ENCODE measurements at regions not wholly inside any gene's neighbourhood (a gene's known extent, or its start where the extent isn't known, plus 50 kb on each side); places are given as distances from the start of the nearest gene placed in this dataset.
"Not testable (repeated sequence)": the region's sequence is repeated elsewhere in the genome, so short reads cannot be mapped to it uniquely, and the experiment has no call there.

DNA sequence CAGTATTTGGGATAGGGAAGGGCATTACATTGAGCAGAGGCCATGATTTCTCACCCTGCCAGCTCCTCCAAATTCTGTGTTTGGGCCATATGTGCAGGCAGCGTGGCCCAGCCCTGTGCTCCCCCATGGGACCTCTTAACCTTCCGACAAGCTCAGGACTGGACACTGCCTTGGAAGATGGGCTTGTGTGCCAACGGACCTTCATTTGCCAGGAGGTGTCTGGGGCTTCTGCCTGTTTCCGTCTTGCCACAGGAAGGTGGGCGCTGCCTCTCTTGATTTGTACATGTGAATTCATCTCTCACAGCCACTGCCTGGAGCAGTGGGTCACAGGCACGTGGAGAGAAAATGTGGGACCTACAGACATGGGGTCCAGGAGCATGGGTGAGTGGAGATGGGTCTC is 272.6 kb downstream of the CCSER2 start:
- no peaks in the 10 kb centered on the region for H3K36me3 ChIP-seq (ENCODE audit: insufficient read depth, low read length)
- no peak overlapping the region for H3K9ac ChIP-seq (ENCODE audit: low read depth, low read length)
- no peaks in the 10 kb centered on the region for H3K27me3 ChIP-seq (ENCODE audit: control insufficient read depth, insufficient read depth, low read length)
- no peaks in the 10 kb centered on the region for H3K4me1 ChIP-seq (ENCODE audit: control insufficient read depth, insufficient read depth, low read length)
- H3K9me3 ChIP-seq (replicated peaks; ENCODE audit: low read length): no peaks in the 10 kb centered on the region
- H3K4me3 ChIP-seq (ENCODE audit: low read length): no peak overlapping the region
- no peak overlapping the region for H3K4me2 ChIP-seq (ENCODE audit: low read length)

DNA sequence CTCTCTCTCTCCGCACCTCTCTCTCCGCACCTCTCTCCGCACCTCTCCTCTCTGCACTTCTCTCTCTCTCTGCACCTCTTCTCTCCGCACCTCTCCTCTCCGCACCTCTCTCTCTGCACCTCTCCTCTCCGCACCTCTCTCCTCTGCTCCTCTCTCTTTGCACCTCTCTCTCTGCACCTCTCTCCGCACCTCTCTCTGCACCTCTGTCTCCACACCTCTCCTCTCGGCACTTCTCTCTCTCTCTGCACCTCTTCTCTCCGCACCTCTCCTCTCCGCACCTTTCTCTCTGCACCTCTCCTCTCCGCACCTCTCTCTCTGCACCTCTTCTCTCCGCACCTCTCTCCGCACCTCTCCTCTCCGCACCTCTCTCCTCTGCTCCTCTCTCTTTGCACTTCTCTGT is 274.2 kb downstream of the CCSER2 start:
- H3K9me3 ChIP-seq (replicated peaks; ENCODE audit: low read length); H3K9ac ChIP-seq (ENCODE audit: low read depth, low read length); H3K4me1 ChIP-seq (ENCODE audit: control insufficient read depth, insufficient read depth, low read length); H3K36me3 ChIP-seq (ENCODE audit: insufficient read depth, low read length); H3K4me3 ChIP-seq (ENCODE audit: low read length); H3K27me3 ChIP-seq (ENCODE audit: control insufficient read depth, insufficient read depth, low read length); H3K4me2 ChIP-seq (ENCODE audit: low read length): not testable (repeated sequence)

DNA sequence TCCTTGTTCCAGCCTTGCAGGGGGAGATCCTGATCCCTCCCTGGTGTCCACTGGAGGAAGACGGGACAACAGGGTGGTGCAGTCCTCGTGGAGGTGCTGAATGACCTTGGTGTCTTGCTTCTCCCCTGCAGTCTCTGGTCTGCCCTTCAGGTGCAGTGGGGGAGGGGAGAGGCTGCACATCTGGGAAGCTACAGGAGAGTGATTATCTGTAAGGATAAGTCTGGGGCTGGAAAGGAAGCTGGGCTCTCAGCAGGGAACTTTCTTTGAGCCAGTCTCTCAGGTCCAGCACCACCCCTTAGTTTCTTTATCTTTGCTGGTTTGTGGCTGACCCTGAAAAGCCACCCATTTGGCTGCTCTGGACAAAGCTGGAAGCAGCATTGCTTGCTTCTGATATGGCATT is 275.6 kb downstream of the CCSER2 start:
- no peak overlapping the region for H3K9ac ChIP-seq (ENCODE audit: low read depth, low read length)
- no peaks in the 10 kb centered on the region for H3K36me3 ChIP-seq (ENCODE audit: insufficient read depth, low read length)
- H3K9me3 ChIP-seq (replicated peaks; ENCODE audit: low read length): no peaks in the 10 kb centered on the region
- H3K4me1 ChIP-seq (ENCODE audit: control insufficient read depth, insufficient read depth, low read length): no peaks in the 10 kb centered on the region
- H3K27me3 ChIP-seq (ENCODE audit: control insufficient read depth, insufficient read depth, low read length): no peaks in the 10 kb centered on the region
- no peak overlapping the region for H3K4me3 ChIP-seq (ENCODE audit: low read length)
- H3K4me2 ChIP-seq (ENCODE audit: low read length): no peak overlapping the region

DNA sequence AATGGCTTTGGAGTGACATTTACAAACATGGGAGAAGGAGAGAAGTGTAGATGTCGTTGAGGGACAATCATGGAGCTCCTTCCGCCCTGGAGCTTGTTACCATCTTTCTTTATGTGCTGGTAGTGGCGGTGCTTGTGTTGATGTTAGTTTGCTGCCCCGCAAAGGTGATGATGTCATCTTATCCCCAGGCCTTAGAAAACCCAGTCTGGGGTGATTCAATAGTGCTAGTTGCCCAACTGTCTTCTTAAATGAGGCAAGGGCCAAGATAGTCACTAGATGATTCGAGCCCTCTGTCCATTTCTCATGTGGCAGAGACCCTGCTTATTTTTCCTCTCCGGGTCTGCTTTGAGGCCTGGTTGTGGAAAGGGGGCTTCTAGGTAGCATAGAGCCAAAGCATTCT is 277.4 kb downstream of the CCSER2 start:
- Histone ChIP-seq H3K4me1 (ENCODE audit: control insufficient read depth, insufficient read depth, low read length) (no peaks in the 10 kb centered on the region), H3K9ac (ENCODE audit: low read depth, low read length) (no peak overlapping the region)

DNA sequence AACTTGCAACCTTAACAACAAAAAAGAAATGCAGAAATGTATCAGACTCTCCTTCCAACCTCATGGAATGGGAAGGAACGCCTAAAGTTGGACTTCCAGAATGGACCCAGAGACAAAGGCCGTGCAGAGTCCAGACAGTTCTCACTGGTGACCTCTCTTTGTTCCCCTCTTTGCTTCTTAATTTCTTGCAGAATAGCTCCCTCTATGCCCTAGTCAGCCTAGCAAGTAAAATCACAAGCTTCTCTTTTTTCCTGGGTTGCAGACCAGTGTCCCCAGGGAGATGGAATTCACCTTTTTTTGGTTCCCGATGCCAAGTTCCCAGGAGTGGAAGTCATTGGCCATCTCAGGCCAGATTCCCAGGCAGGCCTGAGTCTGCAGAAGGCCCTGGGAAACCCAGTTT is 278.0 kb downstream of the CCSER2 start:
- Histone ChIP-seq H3K9me3 (replicated peaks; ENCODE audit: low read length) (no peaks in the 10 kb centered on the region), H3K4me1 (ENCODE audit: control insufficient read depth, insufficient read depth, low read length) (no peaks in the 10 kb centered on the region), H3K4me3 (ENCODE audit: low read length) (no peak overlapping the region), H3K27me3 (ENCODE audit: control insufficient read depth, insufficient read depth, low read length) (no peaks in the 10 kb centered on the region), H3K9ac (ENCODE audit: low read depth, low read length) (no peak overlapping the region), H3K36me3 (ENCODE audit: insufficient read depth, low read length) (no peaks in the 10 kb centered on the region), H3K4me2 (ENCODE audit: low read length) (no peak overlapping the region)

More for the DNA sequence above, 277.4 kb downstream of the CCSER2 start:
- H3K4me2 ChIP-seq (ENCODE audit: low read length): no peak overlapping the region
- no peaks in the 10 kb centered on the region for H3K9me3 ChIP-seq (replicated peaks; ENCODE audit: low read length)
- no peaks in the 10 kb centered on the region for H3K27me3 ChIP-seq (ENCODE audit: control insufficient read depth, insufficient read depth, low read length)
- H3K4me3 ChIP-seq (ENCODE audit: low read length): no peak overlapping the region
- no peaks in the 10 kb centered on the region for H3K36me3 ChIP-seq (ENCODE audit: insufficient read depth, low read length)

DNA sequence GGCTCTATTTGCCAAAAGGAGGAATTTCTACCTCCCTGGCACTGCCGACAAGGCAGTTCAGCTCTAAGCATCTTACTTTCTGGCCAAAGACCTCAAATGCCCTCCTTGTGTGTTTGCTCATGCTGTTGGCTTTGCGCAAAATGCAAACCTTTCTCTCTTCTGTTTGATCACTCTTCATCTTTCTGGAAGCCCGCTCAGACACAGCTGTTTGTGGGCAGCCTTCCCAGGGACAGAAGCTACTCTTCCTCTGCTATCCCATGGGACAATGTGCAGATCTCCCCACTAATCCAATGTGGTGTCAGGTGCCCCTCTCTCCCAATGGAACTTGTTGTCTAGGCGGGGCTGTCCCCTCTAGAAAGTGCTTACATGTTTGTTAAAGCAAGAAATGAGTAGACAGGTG is 278.7 kb downstream of the CCSER2 start:
- Histone ChIP-seq H3K4me3 (ENCODE audit: low read length) (no peak overlapping the region), H3K36me3 (ENCODE audit: insufficient read depth, low read length) (no peaks in the 10 kb centered on the region), H3K4me2 (ENCODE audit: low read length) (no peak overlapping the region), H3K4me1 (ENCODE audit: control insufficient read depth, insufficient read depth, low read length) (no peaks in the 10 kb centered on the region), H3K9me3 (replicated peaks; ENCODE audit: low read length) (no peaks in the 10 kb centered on the region), H3K9ac (ENCODE audit: low read depth, low read length) (no peak overlapping the region), H3K27me3 (ENCODE audit: control insufficient read depth, insufficient read depth, low read length) (no peaks in the 10 kb centered on the region)

DNA sequence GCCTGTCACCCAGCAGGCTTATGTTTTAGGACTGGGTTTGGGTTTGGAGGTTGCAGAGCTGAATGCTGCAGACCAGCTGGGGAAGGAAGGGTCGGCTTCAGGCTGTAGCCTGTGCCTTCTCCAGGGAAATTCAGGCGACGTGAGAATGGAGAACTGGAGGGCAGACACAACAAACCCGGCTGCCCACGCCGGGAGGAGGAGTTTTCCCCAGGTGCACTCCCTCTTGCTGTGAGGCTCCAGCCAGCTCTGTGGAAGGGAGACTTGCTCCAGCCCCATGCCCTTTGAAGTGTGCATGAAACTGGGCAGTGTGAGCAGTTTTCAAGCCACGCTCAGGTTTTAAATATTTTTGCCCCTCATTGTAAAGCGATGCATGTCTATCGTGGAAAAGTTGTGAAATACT is 279.1 kb downstream of the CCSER2 start:
- Histone ChIP-seq H3K4me1 (ENCODE audit: control insufficient read depth, insufficient read depth, low read length) (no peaks in the 10 kb centered on the region), H3K4me3 (ENCODE audit: low read length) (no peak overlapping the region), H3K9ac (ENCODE audit: low read depth, low read length) (no peak overlapping the region), H3K36me3 (ENCODE audit: insufficient read depth, low read length) (no peaks in the 10 kb centered on the region), H3K27me3 (ENCODE audit: control insufficient read depth, insufficient read depth, low read length) (no peaks in the 10 kb centered on the region), H3K4me2 (ENCODE audit: low read length) (no peak overlapping the region), H3K9me3 (replicated peaks; ENCODE audit: low read length) (no peaks in the 10 kb centered on the region)

DNA sequence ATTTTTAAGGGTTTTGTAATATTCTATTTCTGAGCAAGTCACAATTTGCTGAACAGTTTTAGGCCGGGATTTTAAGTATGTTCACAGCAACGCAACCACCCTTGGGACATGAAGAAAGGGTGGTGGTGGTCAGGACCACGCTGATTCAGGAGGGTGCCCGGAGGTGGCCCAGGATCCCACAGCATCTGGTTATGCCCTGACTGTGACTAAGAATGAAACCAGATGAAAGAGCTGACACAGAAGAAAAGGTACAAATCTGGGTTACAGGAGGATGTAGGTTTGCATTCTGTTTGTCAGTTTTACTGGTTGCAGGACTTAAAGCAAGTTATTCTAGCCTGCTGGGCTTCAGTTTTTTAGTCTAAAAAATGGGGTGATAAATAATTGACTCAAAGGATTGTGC is 279.7 kb downstream of the CCSER2 start:
- Histone ChIP-seq H3K4me1 (ENCODE audit: control insufficient read depth, insufficient read depth, low read length) (no peaks in the 10 kb centered on the region), H3K9ac (ENCODE audit: low read depth, low read length) (no peak overlapping the region), H3K9me3 (replicated peaks; ENCODE audit: low read length) (no peaks in the 10 kb centered on the region)

DNA sequence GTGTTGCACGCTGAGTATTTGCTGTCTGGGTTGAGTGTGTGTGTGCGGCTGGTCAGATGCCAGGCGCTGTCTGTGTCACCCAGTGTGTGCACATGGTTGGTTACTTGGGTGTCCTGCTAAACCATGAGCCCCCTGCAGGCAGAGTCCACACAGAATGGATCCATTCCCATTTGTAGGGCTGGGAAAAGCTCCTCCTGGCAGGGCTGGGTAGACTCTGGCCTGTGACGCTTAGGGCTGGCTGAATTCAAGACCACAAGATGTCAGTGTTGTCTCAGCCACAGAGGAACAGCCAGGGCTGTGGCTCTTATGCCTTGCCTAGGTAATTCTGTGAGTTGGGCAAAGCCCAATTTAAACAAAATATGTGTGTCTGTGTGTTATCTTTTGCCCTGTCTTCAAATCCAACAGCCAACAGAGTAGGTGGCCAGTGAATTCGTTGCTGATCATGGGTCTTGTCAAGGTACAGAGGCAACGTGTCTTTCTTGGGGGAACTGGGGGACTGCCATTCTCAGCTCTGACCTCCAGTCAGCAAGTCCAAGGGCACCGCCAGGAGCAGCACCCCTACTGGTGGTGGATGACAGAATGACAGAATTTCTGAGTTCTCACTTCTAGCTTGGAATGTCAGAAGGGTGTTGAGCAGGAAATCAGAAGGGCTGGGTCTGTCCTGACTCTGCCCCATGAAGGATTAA is 285.1 kb downstream of the CCSER2 start:
- H3K4me1 ChIP-seq (ENCODE audit: control insufficient read depth, insufficient read depth, low read length): no peaks in the 10 kb centered on the region
- no peak overlapping the region for H3K9ac ChIP-seq (ENCODE audit: low read depth, low read length)
- H3K36me3 ChIP-seq (ENCODE audit: insufficient read depth, low read length): no peaks in the 10 kb centered on the region
- H3K9me3 ChIP-seq (replicated peaks; ENCODE audit: low read length): no peaks in the 10 kb centered on the region
- no peak overlapping the region for H3K4me2 ChIP-seq (ENCODE audit: low read length)
- no peaks in the 10 kb centered on the region for H3K27me3 ChIP-seq (ENCODE audit: control insufficient read depth, insufficient read depth, low read length)
- H3K4me3 ChIP-seq (ENCODE audit: low read length): no peak overlapping the region

More for the DNA sequence above, 279.7 kb downstream of the CCSER2 start:
- Histone ChIP-seq H3K36me3 (ENCODE audit: insufficient read depth, low read length) (no peaks in the 10 kb centered on the region), H3K4me3 (ENCODE audit: low read length) (no peak overlapping the region), H3K27me3 (ENCODE audit: control insufficient read depth, insufficient read depth, low read length) (no peaks in the 10 kb centered on the region), H3K4me2 (ENCODE audit: low read length) (no peak overlapping the region)

DNA sequence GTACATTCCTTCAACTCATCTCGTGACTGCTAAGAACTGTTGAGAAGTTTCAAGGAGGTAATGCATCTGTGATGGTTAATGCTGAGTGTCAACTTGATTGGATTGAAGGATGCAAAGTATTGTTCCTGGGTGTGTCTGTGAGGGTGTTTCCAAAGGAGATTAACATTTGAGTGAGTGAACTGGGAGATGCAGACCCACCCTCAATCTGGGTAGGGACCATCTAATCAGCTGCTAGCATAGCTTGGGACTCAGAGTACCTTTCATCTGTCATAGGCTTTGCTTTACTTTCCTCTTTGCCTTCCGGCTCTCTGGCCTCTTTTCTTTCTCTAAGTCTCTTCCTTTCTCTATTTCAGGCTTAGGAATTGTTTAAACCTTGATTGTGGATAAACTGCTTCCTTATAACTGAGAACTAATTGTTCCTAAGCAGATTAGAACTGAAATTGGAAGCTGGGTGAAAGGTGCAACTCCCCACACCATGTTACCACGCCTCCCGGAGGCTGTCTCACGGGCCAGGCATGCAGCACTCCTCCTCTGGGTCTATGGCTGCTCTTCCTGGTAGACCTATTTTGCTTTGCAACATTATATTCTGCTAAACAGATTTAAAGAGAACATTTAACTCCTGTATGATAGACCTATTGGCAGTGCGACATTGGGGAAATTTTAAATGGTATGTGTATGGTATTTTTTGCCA is 298.2 kb downstream of the CCSER2 start:
- Histone ChIP-seq H3K36me3 (ENCODE audit: insufficient read depth, low read length) (no peaks in the 10 kb centered on the region), H3K9ac (ENCODE audit: low read depth, low read length) (no peak overlapping the region), H3K4me2 (ENCODE audit: low read length) (no peak overlapping the region), H3K4me1 (ENCODE audit: control insufficient read depth, insufficient read depth, low read length) (no peaks in the 10 kb centered on the region), H3K9me3 (replicated peaks; ENCODE audit: low read length) (no peaks in the 10 kb centered on the region), H3K27me3 (ENCODE audit: control insufficient read depth, insufficient read depth, low read length) (no peaks in the 10 kb centered on the region), H3K4me3 (ENCODE audit: low read length) (no peak overlapping the region)

DNA sequence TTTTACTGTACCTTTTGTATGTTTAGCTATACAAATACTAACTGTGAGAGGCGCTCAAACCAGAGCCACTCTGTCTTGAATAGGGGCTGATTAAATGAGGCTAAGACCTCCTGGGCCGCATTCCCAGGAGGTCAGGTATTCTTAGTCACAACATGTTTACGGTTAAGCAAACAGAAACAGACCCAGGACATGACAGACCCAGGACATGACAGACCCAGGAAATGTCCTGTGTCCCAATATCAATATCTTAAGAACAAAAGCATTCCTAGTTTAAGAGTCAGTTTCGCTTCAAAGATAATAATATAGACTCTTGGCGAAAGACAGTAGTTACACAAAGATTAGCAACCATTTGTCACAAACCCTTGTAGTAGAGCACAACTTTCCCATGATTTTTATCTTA is 304.5 kb downstream of the CCSER2 start:
- no peaks in the 10 kb centered on the region for H3K4me1 ChIP-seq (ENCODE audit: control insufficient read depth, insufficient read depth, low read length)
- no peaks in the 10 kb centered on the region for H3K27me3 ChIP-seq (ENCODE audit: control insufficient read depth, insufficient read depth, low read length)
- H3K4me3 ChIP-seq (ENCODE audit: low read length): no peak overlapping the region
- no peaks in the 10 kb centered on the region for H3K36me3 ChIP-seq (ENCODE audit: insufficient read depth, low read length)
- H3K9ac ChIP-seq (ENCODE audit: low read depth, low read length): no peak overlapping the region
- no peaks in the 10 kb centered on the region for H3K9me3 ChIP-seq (replicated peaks; ENCODE audit: low read length)
- H3K4me2 ChIP-seq (ENCODE audit: low read length): no peak overlapping the region

DNA sequence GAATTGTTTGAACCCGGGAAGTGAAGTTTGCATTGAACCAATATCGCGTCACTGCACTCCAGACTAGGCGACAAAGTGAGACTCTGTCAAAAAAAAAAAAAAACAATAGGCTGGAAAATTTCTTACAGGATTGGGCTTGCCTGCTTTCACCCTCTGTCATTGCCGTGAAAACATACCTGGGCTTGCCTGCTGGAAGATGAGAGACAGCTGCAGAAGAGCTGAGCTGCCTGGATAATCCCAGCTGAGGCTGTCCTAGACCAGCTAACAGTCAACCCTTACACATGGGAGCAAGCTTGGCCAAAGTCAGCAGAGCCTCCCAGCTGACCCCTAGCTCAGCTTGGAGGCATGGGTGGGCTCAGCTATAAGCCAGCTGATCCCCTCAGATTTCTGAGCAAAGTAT is 306.2 kb downstream of the CCSER2 start:
- H3K4me3 ChIP-seq (ENCODE audit: low read length): no peak overlapping the region
- no peaks in the 10 kb centered on the region for H3K36me3 ChIP-seq (ENCODE audit: insufficient read depth, low read length)
- no peaks in the 10 kb centered on the region for H3K27me3 ChIP-seq (ENCODE audit: control insufficient read depth, insufficient read depth, low read length)
- H3K4me1 ChIP-seq (ENCODE audit: control insufficient read depth, insufficient read depth, low read length): no peaks in the 10 kb centered on the region
- H3K9me3 ChIP-seq (replicated peaks; ENCODE audit: low read length): no peaks in the 10 kb centered on the region
- H3K9ac ChIP-seq (ENCODE audit: low read depth, low read length): no peak overlapping the region
- H3K4me2 ChIP-seq (ENCODE audit: low read length): no peak overlapping the region
